Left lobe of liver (tissue), 2 donors: ENCODE measurements at regions not wholly inside any gene's neighbourhood (a gene's known extent, or its start where the extent isn't known, plus 50 kb on each side); places are given as distances from the start of the nearest gene placed in this dataset.
"Not testable (repeated sequence)": the region's sequence is repeated elsewhere in the genome, so short reads cannot be mapped to it uniquely, and the experiment has no call there.

Experiments
- ATAC-seq: fragments of 200-7000 bp; cut with Tn5 transposase; one replicate; pipeline ENCODE4 v1.9.1; 2020; ENCODE audit warnings: mild to moderate bottlenecking, moderate library complexity
- DNase-seq: peaks from one replicate; pipeline ENCODE4 v3.0.0-alpha.2; 2020; ENCODE audit warnings: low spot score
- donor health status: DM: no; HTN: no; CAD: no; lungs with moderate emphysema.
- donor health status: DM: no; HTN: yes; CAD: no.

GRCh38 chr17:26936645-26937044, 357.3 kb upstream of the WSB1 start:
- DNase-seq, ATAC-seq: not testable (repeated sequence)

GRCh38 chr17:26937750-26938322, 356.1 kb upstream of the WSB1 start:
- ATAC-seq: peak; percentile 49
- DNase-seq: not testable (repeated sequence)

GRCh38 chr17:26939755-26940154, 354.2 kb upstream of the WSB1 start:
- ATAC-seq, DNase-seq: not testable (repeated sequence)

GRCh38 chr17:26940587-26940986, 353.3 kb upstream of the WSB1 start:
- peak; percentile 42 for ATAC-seq
- not testable (repeated sequence) for DNase-seq

GRCh38 chr17:26962255-26963162, 331.4 kb upstream of the WSB1 start:
- DNase-seq (no peak), ATAC-seq (no peak)

GRCh38 chr17:26963163-26963503, 330.8 kb upstream of the WSB1 start:
- DNase-seq: no peak
- ATAC-seq: no peak

- not testable (repeated sequence) for ATAC-seq, DNase-seq
Measured at GRCh38 chr17:26965898-26966624, 327.9 kb upstream of the WSB1 start.

- ATAC-seq, DNase-seq: not testable (repeated sequence)
Measured at GRCh38 chr17:26966625-26967179, 327.2 kb upstream of the WSB1 start.

GRCh38 chr17:26981845-26982425, 312.0 kb upstream of the WSB1 start:
- DNase-seq, ATAC-seq: not testable (repeated sequence)

GRCh38 chr17:26982563-26982962, 311.4 kb upstream of the WSB1 start:
- ATAC-seq, DNase-seq: not testable (repeated sequence)

- DNase-seq, ATAC-seq: not testable (repeated sequence)
Measured at GRCh38 chr17:26987851-26988250, 306.1 kb upstream of the WSB1 start.

- DNase-seq, ATAC-seq: not testable (repeated sequence)
Measured at GRCh38 chr17:26994648-26995047, 299.3 kb upstream of the WSB1 start.

- DNase-seq, ATAC-seq: not testable (repeated sequence)
Measured at GRCh38 chr17:26996146-26996916, 297.6 kb upstream of the WSB1 start.

- ATAC-seq, DNase-seq: not testable (repeated sequence)
Measured at GRCh38 chr17:27007734-27008531, 286.0 kb upstream of the WSB1 start.

GRCh38 chr17:27009087-27009486, 284.8 kb upstream of the WSB1 start:
- DNase-seq: no peak
- ATAC-seq: no peak

- not testable (repeated sequence) for ATAC-seq, DNase-seq
Measured at GRCh38 chr17:27010138-27010537, 283.8 kb upstream of the WSB1 start.

GRCh38 chr17:27030552-27030951, 263.4 kb upstream of the WSB1 start:
- not testable (repeated sequence) for DNase-seq, ATAC-seq

GRCh38 chr17:27038676-27039075, 255.2 kb upstream of the WSB1 start:
- DNase-seq (no peak), ATAC-seq (no peak)

GRCh38 chr17:27045039-27045438, 248.9 kb upstream of the WSB1 start:
- not testable (repeated sequence) for ATAC-seq, DNase-seq
